Astrocyte (in vitro differentiated cells and primary cell): ENCODE measurements at regions not wholly inside any gene's neighbourhood (a gene's known extent, or its start where the extent isn't known, plus 50 kb on each side); places are given as distances from the start of the nearest gene placed in this dataset.

Source experiments
- EZH2 ChIP-seq: IDR thresholded peaks from 2 replicates; pipeline ENCODE4 v1.6.1; 2012; ENCODE audit warnings: mild to moderate bottlenecking, low read length, inconsistent platforms; ENCODE audit not compliant: insufficient read depth
- TF ChIP-seq, protein P1 (sequence below): IDR thresholded peaks from 2 replicates; pipeline ENCODE4 v1.5.1; 2011; ENCODE audit warnings: low read depth, mild to moderate bottlenecking, inconsistent platforms, low read length, moderate library complexity; ENCODE audit not compliant: insufficient read depth

DNA sequence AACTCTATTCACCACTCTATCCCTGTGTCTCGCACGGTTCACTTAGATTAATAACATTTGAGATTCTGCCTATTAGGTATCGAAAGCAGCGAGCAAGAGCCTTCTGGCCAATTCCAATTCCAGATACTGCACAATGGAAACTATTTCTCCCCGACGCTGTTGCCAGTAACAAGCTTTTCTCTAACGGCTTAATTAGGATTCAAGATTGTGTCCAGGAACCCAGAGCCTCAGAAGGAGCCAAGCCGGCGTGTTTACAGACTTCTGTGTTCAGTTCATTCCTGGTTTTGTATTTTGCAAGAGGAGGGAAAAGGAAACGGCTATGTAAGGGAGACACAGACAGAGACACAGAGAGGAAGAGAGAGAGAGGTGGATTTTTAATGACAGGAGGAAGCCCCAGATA, 185.6 kb downstream of the DICER1 start:
- TF ChIP-seq, protein P1, sequence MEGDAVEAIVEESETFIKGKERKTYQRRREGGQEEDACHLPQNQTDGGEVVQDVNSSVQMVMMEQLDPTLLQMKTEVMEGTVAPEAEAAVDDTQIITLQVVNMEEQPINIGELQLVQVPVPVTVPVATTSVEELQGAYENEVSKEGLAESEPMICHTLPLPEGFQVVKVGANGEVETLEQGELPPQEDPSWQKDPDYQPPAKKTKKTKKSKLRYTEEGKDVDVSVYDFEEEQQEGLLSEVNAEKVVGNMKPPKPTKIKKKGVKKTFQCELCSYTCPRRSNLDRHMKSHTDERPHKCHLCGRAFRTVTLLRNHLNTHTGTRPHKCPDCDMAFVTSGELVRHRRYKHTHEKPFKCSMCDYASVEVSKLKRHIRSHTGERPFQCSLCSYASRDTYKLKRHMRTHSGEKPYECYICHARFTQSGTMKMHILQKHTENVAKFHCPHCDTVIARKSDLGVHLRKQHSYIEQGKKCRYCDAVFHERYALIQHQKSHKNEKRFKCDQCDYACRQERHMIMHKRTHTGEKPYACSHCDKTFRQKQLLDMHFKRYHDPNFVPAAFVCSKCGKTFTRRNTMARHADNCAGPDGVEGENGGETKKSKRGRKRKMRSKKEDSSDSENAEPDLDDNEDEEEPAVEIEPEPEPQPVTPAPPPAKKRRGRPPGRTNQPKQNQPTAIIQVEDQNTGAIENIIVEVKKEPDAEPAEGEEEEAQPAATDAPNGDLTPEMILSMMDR = no peak
- no peak for TF ChIP-seq EZH2
